Heart right ventricle (tissue), 16 donors: ENCODE measurements at regions not wholly inside any gene's neighbourhood (a gene's known extent, or its start where the extent isn't known, plus 50 kb on each side); places are given as distances from the start of the nearest gene placed in this dataset.

ENCODE experiments used
- ATAC-seq, 8 donors: fragments of 200-7000 bp; cut with Tn5 transposase; one replicate each; pipeline ENCODE4 v1.9.1; 2020; ENCODE audit warnings: mild to moderate bottlenecking in 8 of 8, moderate library complexity in 8 of 8, moderate number of reproducible peaks in 1 of 8
- DNase-seq, 2 donors: peaks; one replicate each; pipeline ENCODE4 v3.0.0-alpha.2; 2020
- H3K27ac ChIP-seq, 10 donors: fragments of 200-600 bp; sonication (generic) in 2 of 10; one replicate each; pipeline versions ENCODE4 v1.5.0 to v1.8.0; 2020 to 2022; ENCODE audit warnings: mild to moderate bottlenecking in 3 of 10
- H3K27me3 ChIP-seq, 7 donors: fragments of 200-600 bp; one replicate each; pipeline ENCODE4 v1.8.0; 2021 to 2022; ENCODE audit warnings: mild to moderate bottlenecking in 2 of 7
- H3K36me3 ChIP-seq, 9 donors: fragments of 200-600 bp; sonication (generic) in 1 of 9; one replicate each; pipeline versions ENCODE4 v1.5.0 to v1.8.0; 2020 to 2022; ENCODE audit warnings: mild to moderate bottlenecking in 2 of 9
- H3K4me1 ChIP-seq, 9 donors: fragments of 200-600 bp; sonication (generic) in 1 of 9; one replicate each; pipeline versions ENCODE4 v1.5.0 to v1.8.0; 2020 to 2022; ENCODE audit warnings: mild to moderate bottlenecking in 4 of 9
- H3K4me3 ChIP-seq, 10 donors: fragments of 200-600 bp; sonication (generic) in 2 of 10; one replicate each; pipeline versions ENCODE4 v1.5.0 to v1.8.0; 2020 to 2022; ENCODE audit warnings: mild to moderate bottlenecking in 7 of 10, moderate library complexity in 2 of 10
- H3K9me3 ChIP-seq, 11 donors: fragments of 200-600 bp in 10 of 11; sonication (generic) in 2 of 11; one replicate each; pipeline versions ENCODE4 v1.5.0 to v1.8.0; 2013 to 2022; ENCODE audit warnings: mild to moderate bottlenecking in 2 of 11, control low read depth in 1 of 11, moderate library complexity in 1 of 11
- WGBS, 2 donors: extraction: QIAGEN DNeasy Blood & Tissue Kit; methylation state at CpG; one replicate each; pipeline ENCODE4 v1.1.7; 2013; ENCODE audit warnings: inconsistent platforms in 1 of 2; 5-methylcytosine and 5-hydroxymethylcytosine counted together
- intact Hi-C, 10 donors: fragments of 100-400 bp; cut with DNase I; formaldehyde crosslinking; loops; one replicate each; pipeline versions ENCODE4 v1.11.1 to v1.14.2; 2022
- TF ChIP-seq, protein P1 (sequence below), 9 donors: fragments of 200-600 bp; sonication (generic) in 2 of 9; IDR thresholded peaks; one replicate each; pipeline versions ENCODE4 v1.5.0 to v1.8.0; 2021 to 2022; ENCODE audit warnings: antibody characterized with exemption in 9 of 9, mild to moderate bottlenecking in 5 of 9, moderate library complexity in 1 of 9
- donor health status: Arrhythmogenic right ventricular cardiomyopathy.
- donor health status: ischemic (EF 13 %, LVEDD 7.1; RV severe dilation, severe dysfunction).
- donor health status: healthy with polysubstance abuse.
- donor health status: DM: no; HTN: yes; CAD: no.
- donor health status: DM: no; HTN: no; CAD: no.
- donor health status: ischemic (EF 25% LVEDD 6.9; RV normal size, moderate dysfunction).
- donor health status: ischemic (EF 25% LVEDD 5.7; RV mildly dilated, moderate dysfunction).
- donor health status: healthy.
- donor health status: DM: yes; HTN: yes; CAD: no.
- donor health status: Ischemic cardiomyopathy.
- donor health status: ischemic (EF 35%, LVEDD 5.7; RV mildly dilated, moderate dysfunction).
- donor health status: nonischemic (EF 11% LVEDD 7.7; RV severe dilation, severe dysfunction).
- donor health status: DM: yes; HTN: yes; CAD: no.
- donor health status: PGD.
- donor health status: ischemic (EF 29% LVEDD 5.4; RV normal size, mild dysfunction).
- donor health status: nonischemic (EF 23%, LVEDD 6.1; RV moderate dilation, normal function).

GRCh38 chr6:94376876-94377275, 957.5 kb upstream of the EPHA7 start:
- TF ChIP-seq, protein P1, sequence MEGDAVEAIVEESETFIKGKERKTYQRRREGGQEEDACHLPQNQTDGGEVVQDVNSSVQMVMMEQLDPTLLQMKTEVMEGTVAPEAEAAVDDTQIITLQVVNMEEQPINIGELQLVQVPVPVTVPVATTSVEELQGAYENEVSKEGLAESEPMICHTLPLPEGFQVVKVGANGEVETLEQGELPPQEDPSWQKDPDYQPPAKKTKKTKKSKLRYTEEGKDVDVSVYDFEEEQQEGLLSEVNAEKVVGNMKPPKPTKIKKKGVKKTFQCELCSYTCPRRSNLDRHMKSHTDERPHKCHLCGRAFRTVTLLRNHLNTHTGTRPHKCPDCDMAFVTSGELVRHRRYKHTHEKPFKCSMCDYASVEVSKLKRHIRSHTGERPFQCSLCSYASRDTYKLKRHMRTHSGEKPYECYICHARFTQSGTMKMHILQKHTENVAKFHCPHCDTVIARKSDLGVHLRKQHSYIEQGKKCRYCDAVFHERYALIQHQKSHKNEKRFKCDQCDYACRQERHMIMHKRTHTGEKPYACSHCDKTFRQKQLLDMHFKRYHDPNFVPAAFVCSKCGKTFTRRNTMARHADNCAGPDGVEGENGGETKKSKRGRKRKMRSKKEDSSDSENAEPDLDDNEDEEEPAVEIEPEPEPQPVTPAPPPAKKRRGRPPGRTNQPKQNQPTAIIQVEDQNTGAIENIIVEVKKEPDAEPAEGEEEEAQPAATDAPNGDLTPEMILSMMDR (IDR thresholded peaks at IDR 0.05) = no peak
- H3K27ac ChIP-seq = no peak overlapping the region
- intact Hi-C loops = no loop called here
- 90 to 97% methylated on average over 1 of the region's 1 CpG for WGBS, 2 donors
- H3K4me1 ChIP-seq = peaks cover 0 to 8% (median 0%) of the 10 kb centered on the region in 9 donors
- H3K27me3 ChIP-seq = no peaks in the 10 kb centered on the region
- H3K4me3 ChIP-seq = no peak overlapping the region
- DNase-seq (no peak), ATAC-seq (no peak)
- no peaks in the 10 kb centered on the region for H3K9me3 ChIP-seq
- no peaks in the 10 kb centered on the region for H3K36me3 ChIP-seq

DNA sequence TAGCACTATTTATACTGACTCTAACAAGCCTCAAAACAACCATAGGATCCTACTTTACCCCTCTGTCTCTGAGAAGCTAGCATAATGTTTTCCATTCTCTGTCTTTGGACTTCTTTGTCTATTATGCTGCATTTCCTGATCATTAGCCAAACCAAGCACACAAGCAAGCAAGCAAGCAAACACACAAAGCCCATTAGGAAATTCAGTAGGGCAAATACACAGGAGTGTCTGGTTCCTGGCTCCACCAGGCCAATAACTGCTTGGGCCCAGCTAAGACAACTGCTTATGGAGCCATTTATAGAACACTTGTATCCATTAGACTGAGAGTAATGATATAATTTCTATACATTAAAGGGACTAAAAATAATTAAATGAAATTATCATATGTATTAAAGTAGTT, 952.9 kb upstream of the EPHA7 start:
- intact Hi-C loops = no loop called here
- no peaks in the 10 kb centered on the region for H3K36me3 ChIP-seq
- no peak overlapping the region for H3K27ac ChIP-seq
- no peaks in the 10 kb centered on the region for H3K27me3 ChIP-seq
- H3K4me3 ChIP-seq = no peak overlapping the region
- ATAC-seq = no peak
- H3K4me1 ChIP-seq = peaks cover 0 to 3% (median 0%) of the 10 kb centered on the region in 9 donors
- TF ChIP-seq, protein P1 (IDR thresholded peaks at IDR 0.05) = no peak
- DNase-seq = no peak
- H3K9me3 ChIP-seq = no peaks in the 10 kb centered on the region

- intact Hi-C loops = no loop called here
- Histone ChIP-seq H3K36me3 (no peaks in the 10 kb centered on the region), H3K27ac (no peak overlapping the region), H3K4me3 (no peak overlapping the region), H3K4me1 (no peaks in the 10 kb centered on the region), H3K27me3 (no peaks in the 10 kb centered on the region), H3K9me3 (no peaks in the 10 kb centered on the region)
- ATAC-seq (no peak), DNase-seq (no peak)
- TF ChIP-seq, protein P1 (IDR thresholded peaks at IDR 0.05) = no peak
- 43 to 48% methylated on average over 1 of the region's 1 CpG for WGBS, 2 donors
Observed at GRCh38 chr6:94367316-94367715, 948.0 kb upstream of the EPHA7 start.

DNA sequence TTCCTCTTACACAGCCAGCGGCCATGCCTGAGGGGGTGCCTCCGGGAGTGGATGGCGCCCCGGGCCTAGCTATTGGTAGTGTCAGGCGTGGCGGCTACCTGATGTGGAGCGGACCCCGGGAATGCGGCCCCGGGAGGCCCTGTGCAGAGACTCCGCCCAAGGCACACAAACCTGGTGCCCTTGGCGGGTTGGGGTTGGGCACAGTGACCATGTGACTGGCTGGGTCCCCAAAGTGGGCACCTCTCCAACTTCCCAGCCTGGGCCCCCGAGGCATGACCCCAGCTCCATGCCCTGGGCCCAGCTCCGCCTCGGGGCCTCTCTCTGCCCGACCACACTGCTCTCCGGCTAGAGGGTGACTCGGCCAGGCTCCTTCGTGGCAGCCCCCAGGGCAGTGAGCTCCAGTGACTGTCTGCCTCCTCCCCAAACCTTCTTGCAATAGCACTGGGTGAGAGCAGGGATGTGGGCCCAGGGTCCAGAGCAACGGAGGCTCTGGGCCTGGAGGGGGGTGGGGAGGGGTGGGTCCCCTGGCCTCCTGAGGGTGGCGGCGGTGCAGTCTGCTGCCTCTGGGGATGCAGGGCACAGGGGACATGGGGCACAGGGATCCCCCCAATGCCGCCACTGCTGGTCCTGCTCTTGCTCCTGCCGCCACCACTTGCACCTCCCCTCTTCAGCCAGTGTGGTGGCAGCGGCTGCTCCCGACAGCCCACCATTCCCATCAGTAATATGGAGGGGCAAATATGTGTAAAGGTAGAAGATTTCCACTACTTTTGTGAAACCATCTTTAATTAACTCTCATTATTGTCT, 942.9 kb upstream of the EPHA7 start:
- H3K9me3 ChIP-seq = peaks cover 0 to 11% (median 0%) of the 10 kb centered on the region in 11 donors
- intact Hi-C loops = no loop called here
- no peaks in the 10 kb centered on the region for H3K27me3 ChIP-seq
- ATAC-seq = no peak
- H3K4me1 ChIP-seq = no peaks in the 10 kb centered on the region
- TF ChIP-seq, protein P1 (IDR thresholded peaks at IDR 0.05) = no peak
- WGBS, 2 donors = 96 to 97% methylated on average over 26 of the region's 26 CpGs
- no peaks in the 10 kb centered on the region for H3K36me3 ChIP-seq
- H3K4me3 ChIP-seq = no peak overlapping the region
- no peak overlapping the region for H3K27ac ChIP-seq
- DNase-seq = no peak
